ENCODE measurements at regions not wholly inside any gene's neighbourhood (a gene's known extent, or its start where the extent isn't known, plus 50 kb on each side); places are given as distances from the start of the nearest gene placed in this dataset.

- no peak for DNase-seq (ENCODE audit: low read depth in 3 of 3)
Observed at GRCh38 chr7:42311195-42311594, 74.2 kb upstream of the GLI3 start.

- no peak for DNase-seq (ENCODE audit: low read depth in 3 of 3)
Observed at GRCh38 chr7:42292991-42293521, 56.0 kb upstream of the GLI3 start.

GRCh38 chr7:42289473-42289872 is 52.5 kb upstream of the GLI3 start:
- no peak for DNase-seq (ENCODE audit: low read depth in 3 of 3)

All from stimulated activated CD4-positive, alpha-beta T cell treated with anti-CD3 and anti-CD28 coated beads, TNF-alpha, amount 100 ng/mL, for 48 hours (primary cell).